Effector memory CD4-positive, alpha-beta T cell (primary cell): ENCODE measurements at regions not wholly inside any gene's neighbourhood (a gene's known extent, or its start where the extent isn't known, plus 50 kb on each side); places are given as distances from the start of the nearest gene placed in this dataset.
"Not testable (repeated sequence)": the region's sequence is repeated elsewhere in the genome, so short reads cannot be mapped to it uniquely, and the experiment has no call there.

Source experiments
- DNase-seq, 3 donors: peaks; one replicate each; pipeline ENCODE4 v3.0.0-alpha.2; 2020
- H3K27ac ChIP-seq: 2 replicates; pipeline ENCODE4 v1.7.0; 2013; ENCODE audit warnings: mild to moderate bottlenecking, low read length, moderate library complexity; ENCODE audit not compliant: insufficient read depth, poor library complexity, severe bottlenecking
- H3K27me3 ChIP-seq: replicated peaks from 2 replicates; pipeline ENCODE4 v1.7.0; 2013; ENCODE audit warnings: mild to moderate bottlenecking, low read length; ENCODE audit not compliant: insufficient read depth, control insufficient read depth, poor library complexity, severe bottlenecking
- H3K36me3 ChIP-seq: 2 replicates; pipeline ENCODE4 v1.7.0; 2013; ENCODE audit warnings: mild to moderate bottlenecking, low read length, moderate library complexity; ENCODE audit not compliant: control insufficient read depth, insufficient read depth
- H3K4me1 ChIP-seq: 2 replicates; pipeline ENCODE4 v1.7.0; 2013; ENCODE audit warnings: low read length, mild to moderate bottlenecking; ENCODE audit not compliant: control insufficient read depth, insufficient read depth, poor library complexity, severe bottlenecking
- H3K4me3 ChIP-seq: 2 replicates; pipeline ENCODE4 v1.7.0; 2013; ENCODE audit warnings: low read length, low read depth, mild to moderate bottlenecking; ENCODE audit not compliant: insufficient read depth, poor library complexity, severe bottlenecking
- H3K9me3 ChIP-seq: 2 replicates; pipeline ENCODE4 v1.7.0; 2013; ENCODE audit warnings: mild to moderate bottlenecking, low read length, moderate library complexity; ENCODE audit not compliant: control insufficient read depth

GRCh38 chr10:118873091-118873737 is 118.4 kb upstream of the CACUL1 start:
- Histone ChIP-seq H3K36me3 (no peaks in the 10 kb centered on the region), H3K9me3 (no peaks in the 10 kb centered on the region), H3K27me3 (no peaks in the 10 kb centered on the region), H3K27ac (no peak overlapping the region), H3K4me3 (no peak overlapping the region), H3K4me1 (no peaks in the 10 kb centered on the region)
- no peak for DNase-seq

GRCh38 chr10:118873738-118874105 is 119.0 kb upstream of the CACUL1 start:
- no peak for DNase-seq
- H3K27me3 ChIP-seq: no peaks in the 10 kb centered on the region
- no peaks in the 10 kb centered on the region for H3K4me1 ChIP-seq
- H3K9me3 ChIP-seq: no peaks in the 10 kb centered on the region
- no peak overlapping the region for H3K4me3 ChIP-seq
- no peak overlapping the region for H3K27ac ChIP-seq
- H3K36me3 ChIP-seq: no peaks in the 10 kb centered on the region

- no peak overlapping the region for H3K4me3 ChIP-seq
- DNase-seq: no peak
- no peaks in the 10 kb centered on the region for H3K27me3 ChIP-seq
- H3K27ac ChIP-seq: no peak overlapping the region
- no peaks in the 10 kb centered on the region for H3K9me3 ChIP-seq
- H3K36me3 ChIP-seq: no peaks in the 10 kb centered on the region
- H3K4me1 ChIP-seq: no peaks in the 10 kb centered on the region
These were observed 119.4 kb upstream of the CACUL1 start for GRCh38 chr10:118874171-118874570.

GRCh38 chr10:118875087-118875486 is 120.3 kb upstream of the CACUL1 start:
- no peak for DNase-seq
- H3K4me1 ChIP-seq: no peaks in the 10 kb centered on the region
- H3K27me3 ChIP-seq: no peaks in the 10 kb centered on the region
- H3K27ac ChIP-seq: no peak overlapping the region
- no peaks in the 10 kb centered on the region for H3K36me3 ChIP-seq
- H3K4me3 ChIP-seq: no peak overlapping the region
- H3K9me3 ChIP-seq: no peaks in the 10 kb centered on the region

GRCh38 chr10:118882741-118883140 is 128.0 kb upstream of the CACUL1 start:
- Histone ChIP-seq H3K27me3 (no peaks in the 10 kb centered on the region), H3K36me3 (no peaks in the 10 kb centered on the region), H3K27ac (no peak overlapping the region), H3K9me3 (no peaks in the 10 kb centered on the region), H3K4me3 (no peak overlapping the region), H3K4me1 (no peaks in the 10 kb centered on the region)
- no peak for DNase-seq

DNA sequence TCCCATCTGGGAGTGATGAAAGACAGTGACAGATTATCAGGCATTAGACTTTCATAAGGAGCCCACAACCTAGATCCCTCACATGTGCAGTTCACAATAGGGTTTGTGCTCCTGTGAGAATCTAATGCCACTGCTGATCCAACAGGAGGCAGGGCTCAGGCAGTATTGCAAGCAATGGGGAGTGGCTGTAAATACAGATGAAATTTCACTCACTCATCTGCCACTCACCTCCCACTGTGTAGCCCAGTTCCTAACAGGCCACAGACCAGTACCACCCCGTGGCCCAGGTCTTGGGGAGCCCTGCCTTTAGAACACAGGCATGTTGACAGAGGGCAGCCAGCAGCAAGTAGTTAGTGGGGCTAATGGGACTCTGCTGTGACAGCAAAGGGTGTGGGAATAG is 137.3 kb upstream of the NANOS1 start:
- Histone ChIP-seq H3K4me3 (no peak overlapping the region), H3K36me3 (no peaks in the 10 kb centered on the region), H3K27ac (no peak overlapping the region), H3K9me3 (no peaks in the 10 kb centered on the region), H3K4me1 (no peaks in the 10 kb centered on the region), H3K27me3 (no peaks in the 10 kb centered on the region)
- no peak for DNase-seq

DNA sequence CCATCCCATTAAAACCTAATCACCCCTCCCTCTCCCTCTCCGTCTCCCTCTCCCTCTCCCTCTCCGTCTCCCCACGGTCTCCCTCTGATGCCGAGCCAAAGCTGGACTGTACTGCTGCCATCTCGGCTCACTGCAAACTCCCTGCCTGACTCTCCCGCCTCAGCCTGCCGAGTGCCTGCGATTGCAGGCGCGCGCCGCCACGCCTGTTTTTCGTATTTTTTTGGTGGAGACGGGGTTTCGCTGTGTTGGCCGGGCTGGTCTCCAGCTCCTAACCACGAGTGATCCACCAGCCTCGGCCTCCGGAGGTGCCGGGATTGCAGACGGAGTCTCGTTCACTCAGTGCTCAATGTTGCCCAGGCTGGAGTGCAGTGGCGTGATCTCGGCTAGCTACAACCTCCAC is 134.6 kb upstream of the NANOS1 start:
- not testable (repeated sequence) for H3K36me3 ChIP-seq, DNase-seq, H3K4me1 ChIP-seq, H3K4me3 ChIP-seq, H3K27ac ChIP-seq, H3K27me3 ChIP-seq, H3K9me3 ChIP-seq

- DNase-seq: no peak
- H3K4me1 ChIP-seq: no peaks in the 10 kb centered on the region
- no peaks in the 10 kb centered on the region for H3K36me3 ChIP-seq
- no peak overlapping the region for H3K27ac ChIP-seq
- H3K27me3 ChIP-seq: no peaks in the 10 kb centered on the region
- H3K4me3 ChIP-seq: no peak overlapping the region
- H3K9me3 ChIP-seq: no peaks in the 10 kb centered on the region
These were observed 128.9 kb upstream of the NANOS1 start for GRCh38 chr10:118900617-118901016.

- H3K36me3 ChIP-seq: no peaks in the 10 kb centered on the region
- no peaks in the 10 kb centered on the region for H3K27me3 ChIP-seq
- no peak for DNase-seq
- no peak overlapping the region for H3K4me3 ChIP-seq
- no peaks in the 10 kb centered on the region for H3K9me3 ChIP-seq
- no peak overlapping the region for H3K27ac ChIP-seq
- H3K4me1 ChIP-seq: no peaks in the 10 kb centered on the region
These were observed 128.1 kb upstream of the NANOS1 start for GRCh38 chr10:118901380-118901779.

DNA sequence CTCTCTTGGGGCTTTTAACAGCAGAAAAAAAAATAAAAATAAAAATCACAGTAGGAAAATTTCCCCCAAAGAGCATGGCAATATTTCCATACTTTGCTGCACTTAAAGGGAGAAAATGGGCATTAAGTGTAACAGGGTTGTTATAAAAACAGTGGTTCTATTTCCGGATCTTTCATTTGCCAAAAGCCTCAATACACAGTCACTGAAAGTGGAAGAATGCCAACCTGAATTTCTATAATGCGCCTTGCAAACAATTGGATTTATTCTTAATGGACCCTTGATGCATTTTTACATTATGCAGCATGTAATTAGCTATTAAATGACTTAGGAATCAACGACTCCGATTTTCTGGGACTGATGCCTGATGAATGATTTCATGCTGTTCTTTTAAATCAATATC is 127.6 kb upstream of the NANOS1 start:
- no peak for DNase-seq
- H3K27ac ChIP-seq: no peak overlapping the region
- H3K4me1 ChIP-seq: no peaks in the 10 kb centered on the region
- H3K9me3 ChIP-seq: no peaks in the 10 kb centered on the region
- no peak overlapping the region for H3K4me3 ChIP-seq
- H3K36me3 ChIP-seq: no peaks in the 10 kb centered on the region
- no peaks in the 10 kb centered on the region for H3K27me3 ChIP-seq
